CD4-positive, CD25-positive, alpha-beta regulatory T cell (primary cell): ENCODE measurements at regions not wholly inside any gene's neighbourhood (a gene's known extent, or its start where the extent isn't known, plus 50 kb on each side); places are given as distances from the start of the nearest gene placed in this dataset.

Source experiments
- ATAC-seq, 2 donors: fragments of 150-1000 bp; cut with Tn5 transposase; one replicate each; pipeline ENCODE4 v1.10.0; 2021; ENCODE audit warnings: low read depth in 2 of 2, moderate number of reproducible peaks in 2 of 2, moderate library complexity in 1 of 2
- DNase-seq, 3 donors: peaks; one replicate each; pipeline versions ENCODE4 v3.0.0 to v3.0.0-alpha.2; 2012 to 2022; ENCODE audit warnings: mixed read lengths in 1 of 3
- H3K27ac ChIP-seq: one replicate; pipeline ENCODE4 v1.7.0; 2013; ENCODE audit warnings: mild to moderate bottlenecking, low read length; ENCODE audit not compliant: insufficient read depth, poor library complexity, severe bottlenecking
- H3K27me3 ChIP-seq: one replicate; pipeline ENCODE4 v1.7.0; 2013; ENCODE audit warnings: low read length; ENCODE audit not compliant: control insufficient read depth, insufficient read depth
- H3K36me3 ChIP-seq: one replicate; pipeline ENCODE4 v1.7.0; 2013; ENCODE audit warnings: mild to moderate bottlenecking, low read length, moderate library complexity; ENCODE audit not compliant: control insufficient read depth, insufficient read depth
- H3K4me1 ChIP-seq: 2 replicates; pipeline ENCODE4 v1.7.0; 2013; ENCODE audit warnings: mild to moderate bottlenecking, low read length; ENCODE audit not compliant: insufficient read depth, control insufficient read depth, poor library complexity, severe bottlenecking
- H3K4me3 ChIP-seq: one replicate; pipeline ENCODE4 v1.7.0; 2013; ENCODE audit warnings: low read depth, mild to moderate bottlenecking, low read length, moderate library complexity
- H3K9me3 ChIP-seq, 2 experiments: 1 replicate in 1 of 2; 2 replicates in 1 of 2; pipeline ENCODE4 v1.7.0; 2013; ENCODE audit warnings: low read length in 2 of 2, mild to moderate bottlenecking in 1 of 2, moderate library complexity in 1 of 2; ENCODE audit not compliant: control insufficient read depth in 2 of 2
- H3K27ac Mint-ChIP-seq, 3 donors: one replicate each; pipeline ENCODE4 v1.8.0; 2020 to 2022; ENCODE audit warnings: mild to moderate bottlenecking in 3 of 3, mixed read lengths in 3 of 3, moderate library complexity in 2 of 3
- H3K27me3 Mint-ChIP-seq: one replicate; pipeline ENCODE4 v1.8.0; 2022; ENCODE audit warnings: mild to moderate bottlenecking, mixed read lengths
- H3K36me3 Mint-ChIP-seq: one replicate; pipeline ENCODE4 v1.8.0; 2020; ENCODE audit warnings: mixed read lengths
- H3K4me1 Mint-ChIP-seq, 4 donors: one replicate each; pipeline ENCODE4 v1.8.0; 2020 to 2022; ENCODE audit warnings: mixed read lengths in 4 of 4, mild to moderate bottlenecking in 1 of 4
- H3K4me3 Mint-ChIP-seq, 4 donors: one replicate each; pipeline ENCODE4 v1.8.0; 2020 to 2022; ENCODE audit warnings: mild to moderate bottlenecking in 4 of 4, mixed read lengths in 4 of 4, moderate library complexity in 3 of 4
- H3K9me3 Mint-ChIP-seq, 7 donors: one replicate each; pipeline ENCODE4 v1.8.0; 2020 to 2022; ENCODE audit warnings: mixed read lengths in 7 of 7, mild to moderate bottlenecking in 3 of 7, moderate library complexity in 2 of 7

GRCh38 chr14:38316922-38317321 is 61.0 kb upstream of the CLEC14A start:
- ATAC-seq = no peak
- no peak overlapping the region for H3K27ac Mint-ChIP-seq
- H3K4me1 Mint-ChIP-seq = no peaks in the 10 kb centered on the region
- no peaks in the 10 kb centered on the region for H3K36me3 ChIP-seq
- DNase-seq = no peak
- peaks cover 4% of the 10 kb centered on the region for H3K27me3 Mint-ChIP-seq
- H3K9me3 Mint-ChIP-seq = peaks cover 0 to 2% (median 0%) of the 10 kb centered on the region in 7 donors
- no peak overlapping the region for H3K4me3 Mint-ChIP-seq
- no peaks in the 10 kb centered on the region for H3K4me1 ChIP-seq
- H3K36me3 Mint-ChIP-seq = no peaks in the 10 kb centered on the region
- H3K27ac ChIP-seq = no peak overlapping the region
- H3K9me3 ChIP-seq = no peaks in the 10 kb centered on the region
- no peak overlapping the region for H3K4me3 ChIP-seq
- H3K27me3 ChIP-seq = no peaks in the 10 kb centered on the region

DNA sequence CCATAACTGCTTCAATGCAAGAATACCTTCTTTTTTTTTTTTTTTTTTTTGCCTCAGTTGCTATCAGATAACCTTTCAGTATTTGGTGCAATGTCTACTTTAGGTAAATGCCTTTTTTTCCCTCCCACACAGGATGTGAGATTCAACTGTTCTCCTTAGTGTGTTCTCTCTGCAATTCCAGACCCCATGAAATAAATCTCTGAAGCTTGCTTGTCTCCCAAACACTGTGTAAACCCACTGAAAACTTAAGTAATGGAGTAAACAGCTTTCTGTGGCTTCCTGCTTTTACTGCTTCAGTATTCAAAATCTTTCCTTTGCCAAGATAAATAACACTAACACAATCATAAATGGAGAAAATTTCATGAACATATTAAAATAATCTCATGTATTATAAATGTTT is 55.8 kb upstream of the CLEC14A start:
- Mint-ChIP-seq H3K36me3 (no peaks in the 10 kb centered on the region), H3K4me1 (no peaks in the 10 kb centered on the region)
- no peak overlapping the region for H3K27ac ChIP-seq

GRCh38 chr14:38310420-38310995 is 54.6 kb upstream of the CLEC14A start:
- peaks cover 0 to 2% (median 0%) of the 10 kb centered on the region in 7 donors for H3K9me3 Mint-ChIP-seq
- H3K4me3 Mint-ChIP-seq = no peak overlapping the region
- H3K27me3 ChIP-seq = no peaks in the 10 kb centered on the region
- DNase-seq = no peak
- H3K27ac ChIP-seq = no peak overlapping the region
- H3K36me3 Mint-ChIP-seq = no peaks in the 10 kb centered on the region
- no peak overlapping the region for H3K27ac Mint-ChIP-seq
- no peak overlapping the region for H3K4me3 ChIP-seq
- H3K9me3 ChIP-seq = no peaks in the 10 kb centered on the region
- H3K27me3 Mint-ChIP-seq = no peaks in the 10 kb centered on the region
- no peaks in the 10 kb centered on the region for H3K4me1 ChIP-seq
- ATAC-seq = no peak
- H3K4me1 Mint-ChIP-seq = no peaks in the 10 kb centered on the region
- no peaks in the 10 kb centered on the region for H3K36me3 ChIP-seq

More for the DNA sequence above, 55.8 kb upstream of the CLEC14A start:
- no peak overlapping the region for H3K27ac Mint-ChIP-seq
- no peaks in the 10 kb centered on the region for H3K9me3 ChIP-seq
- ATAC-seq (no peak), DNase-seq (no peak)
- peaks cover 2% of the 10 kb centered on the region for H3K27me3 Mint-ChIP-seq
- H3K4me3 ChIP-seq = no peak overlapping the region
- H3K27me3 ChIP-seq = no peaks in the 10 kb centered on the region
- peaks cover 0 to 2% (median 0%) of the 10 kb centered on the region in 7 donors for H3K9me3 Mint-ChIP-seq
- H3K4me1 ChIP-seq = no peaks in the 10 kb centered on the region
- no peak overlapping the region for H3K4me3 Mint-ChIP-seq
- no peaks in the 10 kb centered on the region for H3K36me3 ChIP-seq

GRCh38 chr14:38309522-38310277 is 53.8 kb upstream of the CLEC14A start:
- Mint-ChIP-seq H3K9me3 (peaks cover 0 to 2% (median 0%) of the 10 kb centered on the region in 7 donors), H3K27me3 (no peaks in the 10 kb centered on the region), H3K4me3 (no peak overlapping the region), H3K36me3 (no peaks in the 10 kb centered on the region), H3K4me1 (no peaks in the 10 kb centered on the region), H3K27ac (no peak overlapping the region)
- DNase-seq = no peak
- no peaks in the 10 kb centered on the region for H3K9me3 ChIP-seq
- no peak for ATAC-seq
- no peaks in the 10 kb centered on the region for H3K4me1 ChIP-seq
- no peaks in the 10 kb centered on the region for H3K27me3 ChIP-seq
- no peak overlapping the region for H3K4me3 ChIP-seq
- H3K36me3 ChIP-seq = no peaks in the 10 kb centered on the region
- H3K27ac ChIP-seq = no peak overlapping the region
